Astrocyte (in vitro differentiated cells and primary cell): ENCODE measurements at regions not wholly inside any gene's neighbourhood (a gene's known extent, or its start where the extent isn't known, plus 50 kb on each side); places are given as distances from the start of the nearest gene placed in this dataset.

Source experiments
- EZH2 ChIP-seq: IDR thresholded peaks from 2 replicates; pipeline ENCODE4 v1.6.1; 2012; ENCODE audit warnings: mild to moderate bottlenecking, low read length, inconsistent platforms; ENCODE audit not compliant: insufficient read depth
- TF ChIP-seq, protein P1 (sequence below): IDR thresholded peaks from 2 replicates; pipeline ENCODE4 v1.5.1; 2011; ENCODE audit warnings: low read depth, mild to moderate bottlenecking, inconsistent platforms, low read length, moderate library complexity; ENCODE audit not compliant: insufficient read depth

GRCh38 chr2:83063933-83064332, 1395.1 kb downstream of the SUCLG1 start:
- TF ChIP-seq, protein P1, sequence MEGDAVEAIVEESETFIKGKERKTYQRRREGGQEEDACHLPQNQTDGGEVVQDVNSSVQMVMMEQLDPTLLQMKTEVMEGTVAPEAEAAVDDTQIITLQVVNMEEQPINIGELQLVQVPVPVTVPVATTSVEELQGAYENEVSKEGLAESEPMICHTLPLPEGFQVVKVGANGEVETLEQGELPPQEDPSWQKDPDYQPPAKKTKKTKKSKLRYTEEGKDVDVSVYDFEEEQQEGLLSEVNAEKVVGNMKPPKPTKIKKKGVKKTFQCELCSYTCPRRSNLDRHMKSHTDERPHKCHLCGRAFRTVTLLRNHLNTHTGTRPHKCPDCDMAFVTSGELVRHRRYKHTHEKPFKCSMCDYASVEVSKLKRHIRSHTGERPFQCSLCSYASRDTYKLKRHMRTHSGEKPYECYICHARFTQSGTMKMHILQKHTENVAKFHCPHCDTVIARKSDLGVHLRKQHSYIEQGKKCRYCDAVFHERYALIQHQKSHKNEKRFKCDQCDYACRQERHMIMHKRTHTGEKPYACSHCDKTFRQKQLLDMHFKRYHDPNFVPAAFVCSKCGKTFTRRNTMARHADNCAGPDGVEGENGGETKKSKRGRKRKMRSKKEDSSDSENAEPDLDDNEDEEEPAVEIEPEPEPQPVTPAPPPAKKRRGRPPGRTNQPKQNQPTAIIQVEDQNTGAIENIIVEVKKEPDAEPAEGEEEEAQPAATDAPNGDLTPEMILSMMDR: no peak
- no peak for TF ChIP-seq EZH2
